Peyer's patch (tissue), 4 donors: ENCODE measurements at regions not wholly inside any gene's neighbourhood (a gene's known extent, or its start where the extent isn't known, plus 50 kb on each side); places are given as distances from the start of the nearest gene placed in this dataset.
"Not testable (repeated sequence)": the region's sequence is repeated elsewhere in the genome, so short reads cannot be mapped to it uniquely, and the experiment has no call there.

ENCODE experiments used
- DNase-seq, 3 donors: peaks; one replicate each; pipeline ENCODE4 v3.0.0-alpha.2; 2017 to 2019
- H3K27ac ChIP-seq, 4 donors: fragments of 200-600 bp; sonication (generic); one replicate each; pipeline ENCODE4 v1.5.1; 2016 to 2019
- H3K27me3 ChIP-seq, 2 donors: fragments of 200-600 bp; sonication (generic); one replicate each; pipeline ENCODE4 v1.5.1; 2019
- H3K36me3 ChIP-seq, 3 donors: fragments of 200-600 bp; sonication (generic); one replicate each; pipeline ENCODE4 v1.5.1; 2016 to 2019
- H3K4me1 ChIP-seq, 4 donors: fragments of 200-600 bp; sonication (generic); one replicate each; pipeline ENCODE4 v1.5.1; 2016 to 2019
- H3K4me3 ChIP-seq, 4 donors: fragments of 200-600 bp; sonication (generic); 1 replicate in 3 of 4; 2 replicates in 1 of 4; pipeline ENCODE4 v1.5.1; 2016 to 2019; ENCODE audit warnings: mild to moderate bottlenecking in 1 of 4
- H3K9me3 ChIP-seq, 4 donors: fragments of 200-600 bp; sonication (generic); one replicate each; pipeline ENCODE4 v1.5.1; 2016 to 2019; ENCODE audit warnings: mild to moderate bottlenecking in 1 of 4
- CTCF ChIP-seq, 6 experiments: fragments of 450-650 bp in 4 of 6; fragments of 200-600 bp in 2 of 6; sonication (generic) in 1 of 6; IDR thresholded peaks; one replicate each; pipeline ENCODE4 v1.5.1; 2017 to 2019; ENCODE audit warnings: antibody characterized with exemption in 6 of 6, mild to moderate bottlenecking in 3 of 6, moderate library complexity in 1 of 6
- POLR2A ChIP-seq, 2 donors: fragments of 450-650 bp; IDR thresholded peaks; one replicate each; pipeline ENCODE4 v1.5.1; 2017; ENCODE audit warnings: antibody characterized with exemption in 2 of 2, mild to moderate bottlenecking in 2 of 2, moderate library complexity in 2 of 2

GRCh38 chr15:81886591-81886990 lies 159.2 kb downstream of the MEX3B start:
- TF ChIP-seq POLR2A (IDR thresholded peaks at IDR 0.05) (no peak), CTCF (IDR thresholded peaks at IDR 0.05) (no peak)
- Histone ChIP-seq H3K36me3 (no peaks in the 10 kb centered on the region), H3K27me3 (no peaks in the 10 kb centered on the region), H3K27ac (no peak overlapping the region), H3K4me1 (no peaks in the 10 kb centered on the region), H3K9me3 (no peaks in the 10 kb centered on the region), H3K4me3 (no peak overlapping the region)
- no peak for DNase-seq

- Histone ChIP-seq H3K36me3 (no peaks in the 10 kb centered on the region), H3K27ac (no peak overlapping the region), H3K9me3 (no peaks in the 10 kb centered on the region), H3K4me1 (no peaks in the 10 kb centered on the region), H3K4me3 (no peak overlapping the region), H3K27me3 (no peaks in the 10 kb centered on the region)
- TF ChIP-seq POLR2A (IDR thresholded peaks at IDR 0.05) (no peak), CTCF (IDR thresholded peaks at IDR 0.05) (no peak)
- no peak for DNase-seq
Observed at GRCh38 chr15:81886080-81886479, 159.7 kb downstream of the MEX3B start.

- Histone ChIP-seq H3K27ac (no peak overlapping the region), H3K9me3 (no peaks in the 10 kb centered on the region), H3K27me3 (no peaks in the 10 kb centered on the region), H3K4me3 (no peak overlapping the region), H3K4me1 (no peaks in the 10 kb centered on the region), H3K36me3 (no peaks in the 10 kb centered on the region)
- TF ChIP-seq CTCF (IDR thresholded peaks at IDR 0.05), result no peak
- TF ChIP-seq POLR2A (IDR thresholded peaks at IDR 0.05), result no peak
- DNase-seq, result no peak
Observed at GRCh38 chr15:81885135-81885534, 160.7 kb downstream of the MEX3B start.

GRCh38 chr15:81882504-81882903 lies 163.3 kb downstream of the MEX3B start:
- H3K27me3 ChIP-seq, result no peaks in the 10 kb centered on the region
- no peak overlapping the region for H3K27ac ChIP-seq
- TF ChIP-seq POLR2A (IDR thresholded peaks at IDR 0.05), result no peak
- no peak for TF ChIP-seq CTCF (IDR thresholded peaks at IDR 0.05)
- H3K4me3 ChIP-seq, result no peak overlapping the region
- no peaks in the 10 kb centered on the region for H3K36me3 ChIP-seq
- no peaks in the 10 kb centered on the region for H3K4me1 ChIP-seq
- no peak for DNase-seq
- no peaks in the 10 kb centered on the region for H3K9me3 ChIP-seq

GRCh38 chr15:81880833-81881232 lies 165.0 kb downstream of the MEX3B start:
- TF ChIP-seq CTCF (IDR thresholded peaks at IDR 0.05), result no peak
- no peak for TF ChIP-seq POLR2A (IDR thresholded peaks at IDR 0.05)
- no peak for DNase-seq
- Histone ChIP-seq H3K9me3 (no peaks in the 10 kb centered on the region), H3K36me3 (no peaks in the 10 kb centered on the region), H3K27me3 (no peaks in the 10 kb centered on the region), H3K4me3 (no peak overlapping the region), H3K4me1 (no peaks in the 10 kb centered on the region), H3K27ac (no peak overlapping the region)

- Histone ChIP-seq H3K36me3 (no peaks in the 10 kb centered on the region), H3K4me1 (no peaks in the 10 kb centered on the region), H3K27ac (no peak overlapping the region), H3K4me3 (no peak overlapping the region), H3K9me3 (no peaks in the 10 kb centered on the region), H3K27me3 (no peaks in the 10 kb centered on the region)
- no peak for DNase-seq
- TF ChIP-seq POLR2A (IDR thresholded peaks at IDR 0.05) (no peak), CTCF (IDR thresholded peaks at IDR 0.05) (no peak)
Observed at GRCh38 chr15:81880314-81880713, 165.5 kb downstream of the MEX3B start.

GRCh38 chr15:81875717-81876116 lies 170.1 kb downstream of the MEX3B start:
- not testable (repeated sequence) for H3K27me3 ChIP-seq, H3K27ac ChIP-seq, H3K4me3 ChIP-seq, H3K36me3 ChIP-seq, H3K4me1 ChIP-seq, H3K9me3 ChIP-seq, DNase-seq

GRCh38 chr15:81870746-81871106 lies 175.1 kb downstream of the MEX3B start:
- not testable (repeated sequence) for H3K9me3 ChIP-seq, H3K4me1 ChIP-seq, DNase-seq, H3K27ac ChIP-seq, H3K36me3 ChIP-seq, H3K27me3 ChIP-seq, H3K4me3 ChIP-seq

- not testable (repeated sequence) for H3K4me1 ChIP-seq, H3K4me3 ChIP-seq, H3K27me3 ChIP-seq, H3K36me3 ChIP-seq, H3K27ac ChIP-seq, DNase-seq, H3K9me3 ChIP-seq
Observed at GRCh38 chr15:81870062-81870745, 175.6 kb downstream of the MEX3B start.
